ENCODE measurements at regions not wholly inside any gene's neighbourhood (a gene's known extent, or its start where the extent isn't known, plus 50 kb on each side); places are given as distances from the start of the nearest gene placed in this dataset.

- TF ChIP-seq CTCF (conservative IDR thresholded peaks at IDR 0.05; ENCODE audit: low read depth, low read length) = no peak
Measured at GRCh38 chr4:116668190-116668589, 417.2 kb downstream of the TRAM1L1 start.

GRCh38 chr4:116665716-116666115, 419.7 kb downstream of the TRAM1L1 start:
- H3K4me3 ChIP-seq (ENCODE audit: low read depth, low read length) = no peak overlapping the region
- no peak for TF ChIP-seq CTCF (conservative IDR thresholded peaks at IDR 0.05; ENCODE audit: low read depth, low read length)
- DNase-seq (ENCODE audit: low read depth) = peak; percentile 48

More at GRCh38 chr4:116668190-116668589, 417.2 kb downstream of the TRAM1L1 start:
- no peak overlapping the region for H3K4me3 ChIP-seq (ENCODE audit: low read depth, low read length)
- DNase-seq (ENCODE audit: low read depth) = no peak

GRCh38 chr4:116664198-116664597, 421.2 kb downstream of the TRAM1L1 start:
- H3K4me3 ChIP-seq (ENCODE audit: low read depth, low read length) = no peak overlapping the region
- TF ChIP-seq CTCF (conservative IDR thresholded peaks at IDR 0.05; ENCODE audit: low read depth, low read length) = no peak
- no peak for DNase-seq (ENCODE audit: low read depth)

- no peak overlapping the region for H3K4me3 ChIP-seq (ENCODE audit: low read depth, low read length)
- TF ChIP-seq CTCF (conservative IDR thresholded peaks at IDR 0.05; ENCODE audit: low read depth, low read length) = no peak
- DNase-seq (ENCODE audit: low read depth) = no peak
Measured at GRCh38 chr4:116639070-116639577, 446.3 kb downstream of the TRAM1L1 start.

- no peak overlapping the region for H3K4me3 ChIP-seq (ENCODE audit: low read depth, low read length)
- no peak for TF ChIP-seq CTCF (conservative IDR thresholded peaks at IDR 0.05; ENCODE audit: low read depth, low read length)
- DNase-seq (ENCODE audit: low read depth) = no peak
Measured at GRCh38 chr4:116638592-116638991, 446.8 kb downstream of the TRAM1L1 start.

GRCh38 chr4:116636917-116637316, 448.5 kb downstream of the TRAM1L1 start:
- no peak for TF ChIP-seq CTCF (conservative IDR thresholded peaks at IDR 0.05; ENCODE audit: low read depth, low read length)
- H3K4me3 ChIP-seq (ENCODE audit: low read depth, low read length) = no peak overlapping the region
- DNase-seq (ENCODE audit: low read depth) = no peak

GRCh38 chr4:116632269-116632668, 453.1 kb downstream of the TRAM1L1 start:
- no peak for TF ChIP-seq CTCF (conservative IDR thresholded peaks at IDR 0.05; ENCODE audit: low read depth, low read length)
- no peak for DNase-seq (ENCODE audit: low read depth)
- no peak overlapping the region for H3K4me3 ChIP-seq (ENCODE audit: low read depth, low read length)
